ENCODE measurements at regions not wholly inside any gene's neighbourhood (a gene's known extent, or its start where the extent isn't known, plus 50 kb on each side); places are given as distances from the start of the nearest gene placed in this dataset.
"Not testable (repeated sequence)": the region's sequence is repeated elsewhere in the genome, so short reads cannot be mapped to it uniquely, and the experiment has no call there.

DNA sequence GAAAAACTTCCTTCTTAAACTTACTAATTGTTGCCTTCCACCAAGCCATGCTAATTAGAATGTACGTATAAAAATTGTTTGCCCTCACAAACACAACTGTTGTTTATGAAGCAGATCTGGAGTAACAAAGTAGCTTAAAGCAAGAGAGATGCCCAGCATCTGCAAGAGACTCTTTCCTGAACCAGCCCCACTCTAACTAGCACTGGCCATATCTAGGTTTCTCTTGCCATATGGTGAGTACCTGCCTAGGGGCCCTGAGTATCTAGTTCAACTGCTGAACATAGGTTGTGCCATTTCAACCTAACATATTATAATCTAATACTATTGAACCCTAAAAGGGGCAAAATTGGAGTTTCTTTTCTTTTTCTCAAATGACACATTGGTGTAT, 883.4 kb upstream of the B3GALT2 start:
- no peak for DNase-seq (ENCODE audit: low read depth in 2 of 2)

DNA sequence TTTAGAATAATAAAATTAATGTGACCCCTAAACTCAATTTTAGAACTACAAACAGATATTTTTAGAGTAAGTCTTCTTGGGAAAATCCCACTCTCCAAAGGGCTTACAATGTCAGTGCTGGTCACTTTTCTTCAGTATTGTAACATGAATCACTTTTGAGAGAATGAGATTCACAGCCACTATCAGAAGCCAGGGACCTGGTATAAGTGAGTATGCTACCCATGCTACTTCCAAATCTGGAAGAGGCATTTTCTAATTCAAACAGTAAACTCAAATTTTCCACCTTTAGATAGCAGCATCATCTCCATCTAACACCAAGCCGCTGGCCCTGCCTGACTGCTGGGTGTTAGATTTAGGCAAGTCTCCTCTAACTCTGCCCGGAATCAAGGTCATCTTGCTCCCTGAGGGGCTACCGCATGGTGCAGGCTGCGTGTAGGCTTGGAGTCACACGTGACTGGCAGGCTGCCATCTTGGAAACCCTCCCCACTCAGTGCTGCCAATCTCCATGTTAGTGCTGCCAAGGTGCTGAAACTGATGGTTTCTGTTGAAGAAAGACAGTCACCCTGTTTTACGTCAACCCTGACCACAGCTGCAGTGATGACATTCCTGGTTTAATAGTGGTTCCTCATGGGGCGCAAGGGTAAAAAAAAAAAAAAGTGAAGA, 882.9 kb upstream of the B3GALT2 start:
- no peak for DNase-seq (ENCODE audit: low read depth in 2 of 2)

DNA sequence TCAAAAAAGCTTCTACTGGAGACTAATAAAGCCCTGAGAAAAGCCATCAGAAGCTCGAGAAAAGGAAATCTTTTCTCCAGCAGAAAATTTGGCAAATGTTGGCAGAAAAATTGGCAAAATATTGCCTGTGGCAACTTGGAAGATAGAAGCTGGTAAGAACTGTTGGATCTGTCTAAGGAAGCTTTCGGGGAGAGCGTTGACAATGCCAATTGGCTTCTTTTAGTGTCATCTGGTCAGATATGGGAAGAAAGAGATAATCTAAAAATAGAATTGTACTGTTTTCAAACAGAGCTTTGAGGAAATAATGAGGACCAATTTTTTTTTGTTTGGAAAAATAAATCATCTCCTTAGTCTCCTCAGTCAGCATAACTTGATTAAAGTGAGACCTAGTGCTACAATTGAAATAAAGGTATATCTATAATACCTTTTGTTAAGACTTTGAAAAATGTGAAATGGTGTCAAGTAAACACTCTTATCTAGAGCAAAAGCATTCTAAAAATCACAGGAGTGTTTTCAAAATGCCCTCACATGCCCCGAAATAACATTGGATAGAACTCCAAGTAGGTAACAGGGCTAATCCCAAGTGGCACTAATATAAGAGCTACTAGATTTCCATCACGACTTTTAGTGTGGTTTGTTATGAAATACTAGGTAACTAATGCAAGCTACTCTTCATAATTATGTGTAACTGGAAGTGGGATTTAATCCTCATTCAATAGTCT, 882.2 kb upstream of the B3GALT2 start:
- DNase-seq (ENCODE audit: low read depth in 2 of 2), result no peak

DNA sequence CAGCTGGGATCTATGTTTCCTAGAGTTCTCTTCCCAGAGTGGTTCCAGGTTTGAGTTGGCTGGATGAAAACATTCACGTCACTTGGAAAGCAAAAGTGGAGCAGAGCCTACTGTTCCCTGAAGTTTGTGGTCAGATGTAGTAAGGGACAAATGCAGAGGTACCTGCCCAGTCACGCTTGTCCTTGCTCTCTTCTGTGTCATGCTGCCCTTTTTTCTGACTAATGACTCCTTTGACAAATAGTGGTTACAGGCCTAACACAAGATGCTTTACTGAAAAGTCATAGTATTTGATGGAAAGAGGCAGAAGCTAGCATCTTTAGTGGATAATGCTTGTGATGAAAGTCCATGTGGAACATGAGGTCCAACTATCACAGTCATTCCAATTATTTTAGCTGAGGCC, 881.4 kb upstream of the B3GALT2 start:
- no peak for DNase-seq (ENCODE audit: low read depth in 2 of 2)

DNA sequence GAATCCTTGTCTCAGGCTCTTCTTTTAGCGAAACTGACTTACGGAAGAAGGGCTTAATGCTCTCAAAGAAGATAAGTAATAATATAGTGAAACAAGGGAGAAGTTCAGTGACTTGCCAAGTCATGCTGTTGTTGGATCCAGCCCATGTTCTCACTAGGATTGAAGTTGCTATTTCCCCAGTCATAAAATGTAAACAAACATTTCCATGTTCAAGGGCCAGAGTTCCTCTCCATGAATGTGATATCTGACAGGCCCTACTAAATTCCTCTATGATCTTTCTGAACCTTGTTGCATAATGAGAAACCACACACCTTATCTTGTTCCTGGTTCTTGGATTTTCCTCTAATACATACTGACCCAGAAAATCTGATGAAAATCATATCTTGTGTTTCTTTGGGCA, 876.5 kb upstream of the B3GALT2 start:
- DNase-seq (ENCODE audit: low read depth in 2 of 2), result no peak

DNA sequence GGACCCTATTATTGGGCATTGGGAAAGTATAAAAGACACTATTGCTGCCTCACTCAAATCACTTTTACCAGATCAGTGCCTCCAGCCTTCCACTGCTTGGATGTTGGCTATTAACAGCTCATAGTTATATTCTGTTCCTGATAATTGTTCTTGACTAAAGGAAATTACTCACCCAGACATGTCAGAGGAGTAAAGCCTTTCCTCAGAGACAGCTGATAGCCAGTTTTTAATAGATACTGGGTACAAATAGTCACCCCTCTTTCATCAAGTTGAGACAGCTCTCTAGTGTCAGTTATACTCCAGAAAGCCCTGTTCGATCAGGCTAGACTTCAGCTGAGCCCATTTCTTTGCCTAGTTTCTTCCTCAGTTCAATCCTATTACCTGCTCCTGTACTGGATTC, 876.1 kb upstream of the B3GALT2 start:
- no peak for DNase-seq (ENCODE audit: low read depth in 2 of 2)

DNA sequence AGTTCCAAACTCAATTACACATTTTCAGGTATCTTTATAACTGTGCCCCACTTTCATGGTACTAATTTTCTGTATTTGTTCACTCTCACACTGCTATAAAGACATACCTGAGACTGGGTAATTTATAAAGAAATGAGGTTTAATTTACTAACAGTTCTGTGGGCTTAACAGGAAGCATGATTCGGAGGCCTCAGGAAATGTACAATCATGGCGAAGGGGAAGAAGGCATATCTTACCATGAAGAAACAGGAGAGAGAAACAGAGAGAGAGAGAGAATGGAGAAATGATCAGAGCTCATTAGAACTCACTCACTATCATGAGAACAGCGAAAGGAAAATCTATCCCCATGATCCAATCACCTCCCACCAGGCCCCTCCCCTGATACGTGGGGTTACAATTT, 874.1 kb upstream of the B3GALT2 start:
- no peak for DNase-seq (ENCODE audit: low read depth in 2 of 2)

DNA sequence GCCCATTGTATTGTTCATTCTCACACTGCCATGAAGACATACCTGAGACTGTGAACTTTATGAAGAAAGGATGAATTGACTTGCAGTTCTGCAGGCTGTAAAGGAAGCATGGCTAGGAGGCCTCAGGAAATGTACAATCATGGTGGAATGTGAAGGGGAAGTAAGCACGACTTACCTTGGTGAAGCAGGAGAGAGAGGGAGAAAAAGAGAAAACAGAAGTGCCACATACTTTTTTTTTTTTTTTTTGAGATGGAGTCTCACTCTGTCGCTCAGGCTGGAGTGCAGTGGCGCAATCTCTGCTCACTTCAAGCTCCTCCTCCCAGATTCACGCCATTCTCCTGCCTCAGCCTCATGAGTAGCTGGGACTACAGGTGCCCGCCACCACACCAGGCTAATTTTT, 871.9 kb upstream of the B3GALT2 start:
- not testable (repeated sequence) for DNase-seq (ENCODE audit: low read depth in 2 of 2)

DNA sequence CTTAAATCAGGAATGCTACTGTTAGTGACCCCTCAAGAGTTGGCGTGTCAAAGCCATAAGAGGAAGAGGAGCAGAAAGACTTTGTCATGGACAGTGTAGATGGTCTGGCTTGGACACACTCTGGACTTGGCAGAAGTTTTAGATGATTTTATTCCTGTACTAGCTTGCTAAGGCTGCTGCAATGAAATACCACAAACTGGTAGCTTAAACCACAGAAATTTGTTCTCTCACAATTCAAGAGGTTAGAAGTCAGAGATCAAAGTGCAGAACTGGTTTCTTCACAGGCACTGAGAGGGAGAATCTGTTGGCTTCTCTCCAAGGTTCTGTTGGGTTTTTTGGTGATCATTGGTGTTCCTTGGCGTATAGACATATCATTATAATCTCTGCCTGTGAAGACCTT, 869.8 kb upstream of the B3GALT2 start:
- DNase-seq (ENCODE audit: low read depth in 2 of 2), result no peak

DNA sequence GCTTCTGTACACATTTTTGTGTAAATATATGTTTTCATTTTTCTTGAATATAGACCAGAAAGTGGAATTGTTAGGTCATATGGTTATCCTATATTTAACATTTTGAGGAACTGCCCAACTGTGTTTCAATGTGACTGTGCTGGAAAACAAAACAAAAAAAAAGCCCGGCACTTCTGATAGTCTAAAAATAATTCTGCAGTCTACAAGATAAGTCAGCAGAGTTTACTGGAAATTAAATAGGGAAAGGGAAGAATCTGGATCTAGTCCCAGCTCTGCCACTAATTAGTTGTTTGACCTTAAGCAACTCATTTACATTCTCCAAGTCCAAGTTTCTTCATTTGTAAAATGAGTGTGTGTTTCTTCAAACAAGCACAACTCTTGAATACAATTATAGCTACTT, 869.1 kb upstream of the B3GALT2 start:
- no peak for DNase-seq (ENCODE audit: low read depth in 2 of 2)

DNA sequence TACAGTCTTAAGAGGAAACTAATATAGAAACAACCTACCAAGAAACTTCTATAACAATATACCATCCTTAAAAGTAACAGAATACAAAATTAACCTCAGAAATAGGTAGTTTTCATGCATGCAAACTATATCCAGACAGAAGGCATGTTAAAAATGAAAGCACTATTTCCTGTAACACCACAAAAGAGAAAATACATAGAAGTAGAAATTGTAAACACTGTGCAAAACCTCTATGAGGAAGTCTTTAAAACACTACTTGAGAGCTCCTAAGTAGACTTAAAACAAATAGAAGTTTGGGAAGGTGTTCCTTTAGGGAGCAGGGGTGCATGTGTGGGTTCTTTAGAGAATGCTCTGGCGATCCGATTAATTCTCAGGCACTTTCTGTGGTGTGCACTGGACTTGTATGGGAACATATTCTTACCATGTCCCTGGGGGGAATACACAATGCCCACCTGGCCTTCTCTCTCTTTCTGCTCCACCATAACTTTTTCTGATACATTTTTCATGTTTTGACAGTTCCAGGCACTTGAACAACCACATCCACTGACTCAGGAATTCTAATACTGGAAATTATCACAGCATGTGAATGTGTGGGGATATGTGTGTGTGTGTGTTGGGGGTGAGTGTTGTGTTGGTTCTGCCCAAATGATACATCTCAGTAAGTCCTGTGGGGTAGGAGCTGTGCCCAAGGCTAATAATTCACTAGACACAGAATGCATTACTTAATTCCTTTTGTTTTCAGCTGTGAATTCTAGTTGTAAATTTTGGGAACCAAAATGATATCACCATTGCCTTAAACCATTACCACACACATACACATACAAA, 866.3 kb upstream of the B3GALT2 start:
- DNase-seq (ENCODE audit: low read depth in 2 of 2), result no peak

DNA sequence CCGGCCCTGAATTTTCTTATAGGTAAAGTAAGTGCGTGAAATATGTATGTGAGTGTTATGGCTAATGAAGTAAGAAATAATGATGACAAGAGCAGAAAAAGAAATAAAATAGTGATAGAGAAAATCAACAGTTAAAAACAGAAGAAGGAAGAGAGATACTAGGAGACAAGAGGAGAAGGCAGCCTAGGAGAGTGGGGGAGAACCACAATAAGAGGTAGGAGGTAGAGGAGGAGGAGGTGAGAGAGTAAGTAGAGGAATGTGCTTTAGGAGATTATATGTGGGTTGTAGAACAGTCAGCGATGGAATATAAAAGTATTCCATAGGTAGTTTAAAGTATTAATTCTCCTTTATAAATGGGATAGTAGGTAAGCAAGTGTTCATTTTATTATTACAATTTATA, 861.5 kb upstream of the B3GALT2 start:
- DNase-seq (ENCODE audit: low read depth in 2 of 2), result no peak

DNA sequence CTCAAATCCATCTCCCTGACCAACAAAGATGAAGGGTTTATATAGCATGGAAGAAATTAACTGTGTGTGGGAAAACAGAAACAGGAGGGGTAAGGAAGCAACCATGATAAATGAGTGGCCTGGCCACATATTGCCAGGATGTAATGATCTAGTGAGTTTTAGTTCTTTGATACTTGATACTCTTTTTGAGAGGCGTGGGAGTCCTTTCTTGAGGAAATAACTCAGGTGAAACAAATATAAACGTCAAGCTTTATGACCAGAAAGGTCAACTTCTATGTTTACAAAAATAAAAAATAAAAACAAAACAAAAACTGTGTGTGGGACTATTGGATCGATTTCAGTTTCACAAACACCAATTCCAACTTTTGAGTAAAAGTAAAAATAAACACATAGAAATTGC, 860.8 kb upstream of the B3GALT2 start:
- DNase-seq (ENCODE audit: low read depth in 2 of 2), result no peak

DNA sequence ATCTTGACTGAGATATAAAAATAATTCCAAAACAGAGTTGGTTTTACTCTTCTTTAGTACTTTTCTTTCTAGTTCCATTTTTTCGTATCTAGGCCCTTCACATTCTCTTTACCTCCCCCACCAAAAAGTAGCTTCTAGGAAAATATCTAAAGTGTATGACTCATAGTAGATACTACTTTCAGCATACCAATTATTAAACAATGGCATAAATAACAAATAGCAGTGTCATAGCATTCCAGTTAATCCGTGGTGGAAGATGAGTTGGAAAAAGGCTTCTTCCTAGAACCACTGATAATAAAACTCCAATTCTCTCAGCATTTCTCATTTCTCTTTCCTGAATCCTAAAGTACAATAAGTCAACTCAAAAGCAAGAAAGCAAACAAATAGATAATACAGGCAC, 859.0 kb upstream of the B3GALT2 start:
- no peak for DNase-seq (ENCODE audit: low read depth in 2 of 2)

DNA sequence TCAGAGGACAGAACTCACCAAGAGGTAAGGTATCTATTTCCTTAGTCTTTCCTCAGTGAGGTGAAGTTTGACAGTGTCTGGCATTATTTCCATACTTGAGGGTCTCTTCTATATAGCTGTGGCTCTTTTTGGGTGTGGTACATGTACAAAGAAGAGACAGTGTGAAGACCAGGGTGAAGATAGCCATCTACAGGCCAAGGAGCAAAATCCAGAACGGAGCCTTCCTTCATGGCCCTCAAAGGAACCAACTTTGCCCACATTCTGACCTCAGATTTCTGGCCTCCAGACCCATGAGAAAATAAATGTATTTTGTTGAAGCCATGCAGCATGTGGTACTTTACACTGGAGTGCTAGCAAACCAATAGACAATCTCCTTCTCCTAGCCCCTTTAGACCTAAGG, 858.5 kb upstream of the B3GALT2 start:
- no peak for DNase-seq (ENCODE audit: low read depth in 2 of 2)

DNA sequence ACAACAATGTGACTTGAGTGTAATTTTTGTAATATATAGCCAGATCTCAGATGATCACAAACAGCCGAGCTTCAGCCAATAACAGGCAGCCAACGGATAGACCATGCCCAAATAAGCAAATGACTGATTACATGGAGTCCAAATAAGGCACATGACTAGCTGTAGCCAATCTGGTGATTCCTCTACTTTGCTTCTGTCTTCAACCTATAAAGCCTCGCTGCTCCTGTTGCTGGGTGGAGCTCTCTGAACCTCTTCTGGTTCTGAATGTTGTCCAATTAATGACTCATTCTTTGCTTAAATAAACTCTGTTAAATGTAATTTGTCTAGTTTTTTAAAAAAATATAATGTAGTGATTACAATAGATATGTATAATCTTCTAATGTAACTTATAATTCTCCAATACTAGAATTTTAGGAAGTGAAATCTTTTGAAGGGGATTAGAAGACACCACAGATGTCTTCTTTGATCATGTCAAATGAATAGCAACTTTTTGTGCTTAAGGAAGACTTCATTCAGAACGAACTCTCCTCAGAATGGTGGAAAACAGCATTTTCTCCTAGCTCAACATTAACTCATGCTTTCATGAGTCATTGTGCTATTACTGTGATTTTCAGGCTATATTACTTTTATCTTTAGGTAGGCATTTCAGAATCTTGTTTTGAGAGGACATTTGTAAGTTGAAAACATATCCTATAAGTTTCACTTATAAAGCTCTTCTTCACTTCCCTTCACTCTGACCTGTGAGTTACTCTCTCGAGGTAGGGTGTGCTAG, 857.8 kb upstream of the B3GALT2 start:
- no peak for DNase-seq (ENCODE audit: low read depth in 2 of 2)

DNA sequence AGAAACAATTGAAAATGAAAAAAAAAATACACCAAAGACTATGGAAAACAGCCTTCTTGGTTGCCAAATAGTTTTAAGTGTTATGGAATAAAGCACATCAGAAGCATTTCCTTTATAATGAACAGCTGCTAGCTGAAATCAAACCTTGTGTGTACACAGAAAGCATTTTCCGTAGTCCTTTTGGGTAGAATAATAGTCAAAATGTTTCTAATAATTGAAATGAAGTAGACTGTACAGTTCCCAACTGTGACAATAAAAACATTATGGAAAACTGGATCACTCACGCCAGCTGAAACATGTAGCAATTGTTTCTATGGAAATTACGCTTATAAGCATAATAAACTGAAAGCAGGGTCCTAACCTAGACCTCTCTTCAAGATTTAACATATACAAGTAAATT, 856.3 kb upstream of the B3GALT2 start:
- DNase-seq (ENCODE audit: low read depth in 2 of 2), result no peak

DNA sequence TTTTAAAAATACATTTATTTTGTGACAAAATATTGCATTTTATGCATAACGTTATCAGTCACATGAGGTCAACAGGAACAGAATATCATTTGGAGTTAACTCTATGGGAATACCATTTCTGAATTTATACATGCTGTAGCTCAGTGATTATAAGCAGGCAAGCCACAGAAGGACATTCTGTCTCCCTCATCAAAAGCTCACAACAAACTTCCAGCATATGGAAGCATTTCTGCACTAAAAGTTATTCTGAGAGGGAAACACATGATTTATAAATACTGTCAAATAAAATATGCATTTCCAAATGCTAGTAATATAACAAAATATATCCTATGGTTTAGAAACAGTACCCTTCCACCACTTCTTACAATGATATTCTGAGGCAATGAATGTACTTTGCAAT, 854.1 kb upstream of the B3GALT2 start:
- DNase-seq (ENCODE audit: low read depth in 2 of 2), result no peak

DNA sequence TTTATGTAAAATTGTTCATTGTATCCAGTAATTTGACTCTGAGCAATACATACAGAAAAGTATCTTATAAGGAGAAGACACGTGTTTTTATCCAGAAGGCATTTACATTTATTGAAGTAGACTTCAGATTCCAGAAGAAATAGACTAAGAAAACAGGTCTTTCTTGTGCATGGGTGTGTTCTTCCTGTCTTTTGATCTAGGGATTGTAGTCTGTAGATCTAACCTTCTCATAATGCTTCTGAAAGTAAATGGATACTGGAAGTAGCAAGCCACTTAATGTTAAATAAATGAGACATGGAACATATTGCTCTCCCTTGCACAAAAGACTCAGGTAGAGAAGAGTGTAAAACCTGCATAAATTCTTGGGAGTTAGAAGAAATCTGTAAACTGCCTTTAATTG, 853.2 kb upstream of the B3GALT2 start:
- DNase-seq (ENCODE audit: low read depth in 2 of 2), result no peak

DNA sequence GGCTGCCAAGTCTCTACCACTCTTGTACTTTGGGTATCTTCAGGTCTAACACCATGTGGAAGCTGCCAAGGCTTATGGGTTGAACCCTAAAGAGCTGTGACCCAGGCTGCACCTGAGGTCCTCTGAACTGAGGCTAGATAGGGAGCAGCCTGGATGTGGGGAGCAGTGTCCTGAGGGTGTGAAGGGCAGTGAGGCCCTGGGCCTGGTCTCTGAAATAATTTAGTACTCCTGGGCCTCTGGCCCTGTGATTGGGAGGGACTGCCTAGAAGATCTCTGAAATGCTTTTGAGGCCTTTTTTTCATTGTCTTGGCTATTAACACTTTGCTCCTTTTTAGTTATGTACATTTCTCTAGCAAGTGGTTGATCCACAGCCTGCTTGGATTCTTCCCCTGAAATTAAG, 847.2 kb upstream of the B3GALT2 start:
- DNase-seq (ENCODE audit: low read depth in 2 of 2), result no peak

DNA sequence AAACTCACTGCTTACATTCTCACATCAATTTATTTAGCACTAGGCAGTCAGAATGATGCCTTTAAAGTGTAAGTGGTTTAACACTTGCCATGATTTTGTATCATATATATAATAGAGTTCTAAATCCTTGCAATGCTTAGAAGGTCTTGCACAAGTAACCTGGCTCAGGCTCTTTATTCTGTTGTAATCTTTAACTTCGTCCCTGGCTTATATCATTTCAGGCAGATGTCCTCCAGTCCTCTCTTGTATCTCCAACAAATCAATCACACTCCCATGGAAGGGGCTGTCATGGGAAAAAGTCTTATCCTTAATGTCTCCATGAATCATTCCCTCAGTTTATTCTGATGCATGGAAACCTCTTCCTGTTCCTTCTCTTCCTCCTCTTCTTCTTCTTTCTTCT, 841.6 kb upstream of the B3GALT2 start:
- no peak for DNase-seq (ENCODE audit: low read depth in 2 of 2)

DNA sequence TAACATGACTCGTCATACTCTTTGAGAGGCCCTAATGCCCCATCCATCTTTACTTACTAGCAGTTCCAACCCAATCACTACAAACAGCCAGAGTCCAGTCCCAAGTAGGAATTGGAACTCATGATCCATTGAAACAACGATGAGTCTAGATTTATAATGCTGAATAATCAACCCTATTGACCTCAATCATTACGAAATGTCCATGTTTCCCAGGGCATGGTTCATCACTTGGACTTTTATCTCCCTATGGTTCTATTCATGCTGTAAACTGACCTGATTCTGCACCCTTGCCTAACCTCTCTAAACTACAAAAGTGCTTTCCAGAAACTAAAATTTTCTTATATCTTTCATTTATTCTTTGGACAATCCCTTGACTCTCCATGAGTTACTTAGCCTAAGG, 840.0 kb upstream of the B3GALT2 start:
- DNase-seq (ENCODE audit: low read depth in 2 of 2), result no peak
